ENCODE measurements at regions not wholly inside any gene's neighbourhood (a gene's known extent, or its start where the extent isn't known, plus 50 kb on each side); places are given as distances from the start of the nearest gene placed in this dataset.

GRCh38 chr4:145279122-145279960, 99.0 kb upstream of the OTUD4 start:
- in situ Hi-C loops (cut with MboI; ENCODE audit: low pct_unique_long_range_greater_than_20kb, low sequenced_read_pairs, unreplicated experiment), result no loop called here
- peak; percentile 15 for DNase-seq (ENCODE audit: low spot score)

GRCh38 chr4:145278341-145279121, 98.1 kb upstream of the OTUD4 start:
- in situ Hi-C loops (cut with MboI; ENCODE audit: low pct_unique_long_range_greater_than_20kb, low sequenced_read_pairs, unreplicated experiment), result no loop called here
- TF ChIP-seq CTCF (IDR thresholded peaks at IDR 0.05; ENCODE audit: extremely low read depth, insufficient read depth, missing control alignments), result no peak
- peak; percentile 51 for DNase-seq (ENCODE audit: low spot score)

More at GRCh38 chr4:145279122-145279960, 99.0 kb upstream of the OTUD4 start:
- no peak for TF ChIP-seq CTCF (IDR thresholded peaks at IDR 0.05; ENCODE audit: extremely low read depth, insufficient read depth, missing control alignments)

- DNase-seq (ENCODE audit: low spot score), result peak; percentile 28
- in situ Hi-C loops (cut with MboI; ENCODE audit: low pct_unique_long_range_greater_than_20kb, low sequenced_read_pairs, unreplicated experiment), result no loop called here
- TF ChIP-seq CTCF (IDR thresholded peaks at IDR 0.05; ENCODE audit: extremely low read depth, insufficient read depth, missing control alignments), result no peak
Observed at GRCh38 chr4:145277011-145277410, 96.6 kb upstream of the OTUD4 start.

GRCh38 chr4:145276050-145276449, 95.7 kb upstream of the OTUD4 start:
- no peak for DNase-seq (ENCODE audit: low spot score)
- TF ChIP-seq CTCF (IDR thresholded peaks at IDR 0.05; ENCODE audit: extremely low read depth, insufficient read depth, missing control alignments), result no peak
- in situ Hi-C loops (cut with MboI; ENCODE audit: low pct_unique_long_range_greater_than_20kb, low sequenced_read_pairs, unreplicated experiment), result no loop called here

- no peak for DNase-seq (ENCODE audit: low spot score)
- no peak for TF ChIP-seq CTCF (IDR thresholded peaks at IDR 0.05; ENCODE audit: extremely low read depth, insufficient read depth, missing control alignments)
- in situ Hi-C loops (cut with MboI; ENCODE audit: low pct_unique_long_range_greater_than_20kb, low sequenced_read_pairs, unreplicated experiment), result no loop called here
Observed at GRCh38 chr4:145271194-145271593, 90.8 kb upstream of the OTUD4 start.

- DNase-seq (ENCODE audit: low spot score), result no peak
- in situ Hi-C loops (cut with MboI; ENCODE audit: low pct_unique_long_range_greater_than_20kb, low sequenced_read_pairs, unreplicated experiment), result no loop called here
- no peak for TF ChIP-seq CTCF (IDR thresholded peaks at IDR 0.05; ENCODE audit: extremely low read depth, insufficient read depth, missing control alignments)
Observed at GRCh38 chr4:145266881-145267280, 86.5 kb upstream of the OTUD4 start.
